NCI-H1417 (cell line): ENCODE measurements at regions not wholly inside any gene's neighbourhood (a gene's known extent, or its start where the extent isn't known, plus 50 kb on each side); places are given as distances from the start of the nearest gene placed in this dataset.
"Not testable (repeated sequence)": the region's sequence is repeated elsewhere in the genome, so short reads cannot be mapped to it uniquely, and the experiment has no call there.

Experiments
- DNase-seq, 3 experiments: peaks; one replicate each; lab custom pipeline; 2025; lab: John Stamatoyannopoulos, UW

DNA sequence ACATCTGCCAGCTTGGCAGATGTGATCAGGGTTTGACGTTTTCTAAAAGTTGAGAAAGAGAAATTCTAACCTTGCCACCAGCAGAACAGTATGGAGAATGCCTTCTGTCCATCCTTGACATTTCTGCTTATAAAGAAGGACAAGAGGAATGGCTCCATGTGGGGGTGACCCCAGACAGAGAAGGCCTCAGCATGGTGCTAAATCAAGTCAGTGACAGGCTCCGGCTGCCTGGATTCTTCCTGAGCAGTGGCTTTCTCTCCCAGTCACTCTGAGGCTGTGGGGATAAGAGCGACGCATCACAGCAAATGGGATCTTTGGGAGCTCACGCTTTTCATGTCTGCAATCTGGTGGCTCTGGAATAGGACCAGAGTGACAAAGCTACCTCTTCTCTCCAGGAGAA, 640.2 kb upstream of the CAMK1G start:
- no peak for DNase-seq

DNA sequence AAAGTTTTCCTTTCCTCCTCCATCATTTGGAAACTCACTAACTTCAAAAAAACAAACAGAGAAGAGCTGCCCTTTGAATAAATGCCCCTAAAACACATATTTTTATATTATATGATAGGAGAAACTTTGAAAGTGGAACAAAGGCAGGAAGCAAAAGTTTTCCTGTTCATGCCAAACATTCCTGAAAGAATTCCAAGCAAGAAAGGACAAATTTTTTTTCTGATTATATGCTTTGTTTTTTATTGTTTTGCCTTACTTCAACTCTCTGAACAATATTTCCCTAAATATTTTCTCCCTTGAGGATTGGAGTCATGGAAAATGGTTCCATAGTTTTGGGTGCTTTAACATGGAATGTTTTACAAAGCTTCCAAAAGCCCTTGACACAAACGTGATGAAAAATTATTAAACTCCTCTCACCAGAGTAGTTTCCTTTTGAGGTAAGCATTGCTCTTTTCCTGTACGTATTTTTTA, 638.5 kb upstream of the CAMK1G start:
- DNase-seq, result no peak

GRCh38 chr1:208950206-208950605, 633.3 kb upstream of the CAMK1G start:
- DNase-seq, result no peak

GRCh38 chr1:208951026-208951525, 632.4 kb upstream of the CAMK1G start:
- DNase-seq, result no peak

GRCh38 chr1:208951908-208952307, 631.6 kb upstream of the CAMK1G start:
- peak; percentile 45 to 87 (median 67) for DNase-seq

DNA sequence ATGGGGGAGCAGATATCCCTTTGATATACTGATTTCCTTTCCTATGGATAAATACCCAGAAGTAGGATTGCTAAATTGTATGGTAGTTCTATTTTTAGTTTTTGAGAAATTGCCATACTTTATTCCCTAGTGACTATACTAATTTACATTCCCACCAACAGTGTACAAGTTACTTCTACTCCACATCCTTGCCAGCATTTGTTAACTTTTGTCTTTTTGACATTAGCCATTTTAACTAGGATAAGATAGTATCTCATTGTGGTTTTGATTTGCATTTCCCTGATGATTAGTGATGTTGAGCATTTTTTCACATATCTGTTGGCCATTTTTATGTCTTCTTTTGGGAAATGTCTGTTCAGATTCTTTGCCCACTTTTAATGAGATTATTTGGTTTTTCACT, 620.6 kb upstream of the CAMK1G start:
- DNase-seq, result no peak

DNA sequence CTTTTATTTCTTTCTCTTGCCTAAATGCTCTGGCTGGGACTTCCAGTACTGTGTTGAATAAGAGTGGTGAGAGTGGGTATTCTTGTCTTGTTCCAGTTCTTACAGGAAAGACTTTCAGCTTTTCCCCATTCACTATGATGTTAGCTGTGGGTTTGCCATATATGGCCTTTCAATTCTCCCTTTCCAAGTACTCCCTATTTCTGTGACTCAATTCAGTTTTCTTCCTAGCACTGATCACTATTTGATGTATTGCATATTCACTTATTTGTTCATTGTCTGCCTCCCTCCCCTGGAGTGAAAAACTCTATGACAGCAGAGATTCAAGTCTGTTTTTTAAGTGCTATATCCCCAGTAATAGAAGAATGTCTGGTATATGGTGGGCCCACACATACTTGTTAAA, 618.2 kb upstream of the CAMK1G start:
- no peak for DNase-seq

DNA sequence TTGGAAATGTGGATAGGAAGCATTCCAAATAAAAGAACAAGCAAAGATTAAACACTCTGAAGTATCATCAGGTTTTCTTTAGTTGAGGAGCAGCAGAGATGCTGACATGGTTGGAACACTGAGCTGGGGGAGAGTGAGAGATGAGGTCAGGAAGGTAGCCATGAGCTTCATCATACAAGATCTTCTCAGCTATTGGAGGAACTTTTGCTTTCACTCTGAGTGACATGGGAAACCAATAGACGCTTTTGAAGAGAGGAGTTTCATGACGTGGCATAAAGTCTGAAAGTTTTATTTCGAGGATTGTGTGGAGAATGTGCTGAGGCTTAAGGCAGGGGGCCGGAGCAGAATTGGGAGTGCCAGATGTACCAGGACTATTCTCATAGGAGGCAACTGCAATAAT, 616.2 kb upstream of the CAMK1G start:
- DNase-seq, result no peak

GRCh38 chr1:208974717-208975116, 608.8 kb upstream of the CAMK1G start:
- DNase-seq, result no peak

- DNase-seq, result no peak
These were observed 608.1 kb upstream of the CAMK1G start for GRCh38 chr1:208975456-208975855.

GRCh38 chr1:208977012-208977411, 606.5 kb upstream of the CAMK1G start:
- no peak for DNase-seq

DNA sequence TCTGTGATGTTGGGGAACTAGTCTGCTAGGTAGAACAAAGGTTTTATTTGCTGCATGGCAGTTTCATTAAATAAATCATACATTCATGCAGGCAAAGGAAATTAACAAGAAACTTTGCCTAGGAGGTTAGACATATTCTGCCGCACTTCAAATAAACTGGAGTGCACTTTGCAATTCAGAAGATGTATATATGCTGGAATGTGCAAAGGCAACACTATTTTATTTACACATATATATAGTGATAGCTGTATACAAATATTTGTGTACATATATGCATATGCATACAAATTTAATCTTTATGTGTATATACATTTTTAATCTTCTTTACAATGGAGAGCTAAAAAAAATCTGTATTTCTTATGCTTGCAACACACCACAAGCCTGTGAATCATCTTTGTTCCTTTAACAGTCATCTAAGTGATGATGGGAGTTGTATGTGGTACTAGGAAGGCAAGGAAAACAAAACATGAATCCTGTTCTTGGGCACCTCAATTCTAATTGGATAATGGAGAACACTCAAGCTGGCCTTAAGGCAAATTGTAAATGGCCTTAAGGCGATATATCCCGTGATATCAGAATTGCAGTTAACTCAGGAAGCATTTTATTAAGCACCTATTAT, 605.8 kb upstream of the CAMK1G start:
- no peak for DNase-seq

- DNase-seq, result no peak
These were observed 603.7 kb upstream of the CAMK1G start for GRCh38 chr1:208979776-208980175.

- no peak for DNase-seq
These were observed 602.9 kb upstream of the CAMK1G start for GRCh38 chr1:208980605-208981004.

DNA sequence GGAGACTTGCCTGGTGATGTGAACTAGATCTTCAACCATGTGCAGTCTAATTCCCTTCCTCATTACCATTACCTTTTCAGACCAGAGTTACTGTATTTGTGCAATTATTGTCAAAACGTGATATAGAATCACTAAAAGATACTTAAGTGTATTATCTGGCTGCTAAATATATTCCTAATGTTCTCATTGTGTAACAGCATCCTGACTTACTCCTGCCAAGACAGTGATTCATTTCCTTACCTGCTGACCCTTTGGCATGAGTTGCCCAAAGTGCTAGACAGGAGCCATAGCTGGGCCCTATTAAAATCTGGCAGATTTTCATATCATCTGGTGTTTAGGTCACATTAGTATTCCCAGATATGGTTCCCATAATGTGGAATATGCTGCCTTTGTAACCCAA, 598.3 kb upstream of the CAMK1G start:
- no peak for DNase-seq

GRCh38 chr1:208988811-208989222, 594.7 kb upstream of the CAMK1G start:
- DNase-seq, result peak; percentile 1 to 53 (median 38)

DNA sequence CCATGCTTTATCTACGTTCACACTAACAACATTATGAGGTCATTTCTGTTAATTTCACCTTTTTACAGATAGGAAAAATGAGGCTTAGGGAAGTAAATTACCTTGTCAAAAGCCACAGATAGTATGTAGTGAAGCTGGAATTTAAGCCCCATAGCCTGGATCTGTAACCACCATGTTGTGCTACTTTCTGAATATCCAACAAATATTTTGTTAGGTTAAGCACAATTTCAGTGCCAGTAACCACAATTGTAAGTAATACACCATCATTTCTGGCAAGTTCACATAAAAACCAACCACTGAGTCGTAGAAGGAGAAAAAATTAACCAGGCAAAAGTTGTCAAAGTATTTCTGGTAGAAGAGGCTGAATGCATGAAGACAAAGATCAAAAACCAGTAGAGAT, 593.1 kb upstream of the CAMK1G start:
- DNase-seq, result no peak

DNA sequence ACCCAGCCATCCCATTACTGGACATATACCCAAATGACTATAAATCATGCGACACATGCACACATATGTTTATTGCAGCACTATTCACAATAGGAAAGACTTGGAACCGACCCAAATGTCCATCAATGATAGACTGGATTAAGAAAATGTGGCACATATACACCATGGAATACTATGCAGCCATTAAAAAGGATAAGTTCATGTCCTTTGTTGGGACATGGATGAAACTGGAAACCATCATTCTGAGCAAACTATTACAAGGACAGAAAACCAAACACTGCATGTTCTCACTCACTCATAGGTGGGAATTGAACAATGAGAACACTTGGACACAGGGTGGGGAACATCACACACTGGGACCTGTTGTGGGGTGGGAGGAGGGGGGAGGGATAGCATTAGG, 586.5 kb upstream of the CAMK1G start:
- not testable (repeated sequence) for DNase-seq

DNA sequence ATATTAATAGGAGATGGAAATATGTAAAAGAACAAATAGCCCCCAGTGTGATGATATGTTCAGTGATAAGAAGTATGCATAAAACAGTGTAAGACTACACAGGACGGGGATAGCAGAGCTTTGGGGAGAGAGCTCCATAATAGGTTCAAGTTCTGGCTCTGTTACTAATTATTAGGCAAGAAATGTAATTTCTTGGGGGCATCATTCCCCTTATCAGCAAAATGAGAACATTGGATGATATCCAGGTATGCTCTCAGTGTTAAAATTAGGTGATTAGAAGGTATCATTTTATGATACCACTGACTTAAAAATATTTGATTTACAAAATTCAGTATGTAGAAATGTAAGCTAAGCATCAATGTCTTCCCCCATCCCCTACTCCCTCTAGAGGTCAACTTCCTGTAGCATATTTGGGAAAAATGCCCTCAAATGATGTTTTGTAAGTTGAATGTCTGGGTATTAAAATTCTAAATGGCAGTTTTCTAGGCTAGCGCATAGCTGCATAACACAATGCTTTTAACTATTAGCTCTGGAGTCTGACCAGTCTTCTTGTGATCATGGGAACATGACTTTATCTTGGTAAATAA, 585.7 kb upstream of the CAMK1G start:
- peak in 1 of 3 experiments; percentile 27 for DNase-seq

DNA sequence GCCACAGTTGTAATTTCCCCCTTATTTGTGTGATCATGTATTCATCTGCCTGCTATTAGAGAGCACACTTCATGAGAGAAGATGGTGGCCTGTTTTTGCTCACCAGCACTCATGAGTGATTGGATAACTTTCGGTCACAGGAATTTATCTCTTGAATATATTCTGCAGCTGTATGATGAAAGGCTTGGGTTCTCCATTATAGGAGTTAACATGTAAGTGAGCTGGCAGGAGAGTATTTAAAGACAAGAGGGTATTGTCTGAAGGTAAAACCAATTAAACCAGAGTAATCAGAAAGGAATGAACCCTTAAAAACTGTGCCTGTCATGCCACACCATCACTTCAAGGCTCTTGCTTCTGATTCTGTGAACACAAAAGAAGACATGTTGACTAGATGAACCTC, 574.9 kb upstream of the CAMK1G start:
- DNase-seq, result no peak

- DNase-seq, result peak in 2 of 3 experiments; percentile 7 to 50
These were observed 572.9 kb upstream of the CAMK1G start for GRCh38 chr1:209010475-209011230.

- peak in 2 of 3 experiments; percentile 35 to 87 for DNase-seq
These were observed 570.9 kb upstream of the CAMK1G start for GRCh38 chr1:209012443-209013196.
